Thyroid gland (tissue), 4 donors: ENCODE measurements at regions not wholly inside any gene's neighbourhood (a gene's known extent, or its start where the extent isn't known, plus 50 kb on each side); places are given as distances from the start of the nearest gene placed in this dataset.

Experiments
- POLR2A ChIP-seq, 2 donors: fragments of 450-650 bp; IDR thresholded peaks; one replicate each; pipeline ENCODE4 v1.6.1; 2017; ENCODE audit warnings: antibody characterized with exemption in 2 of 2, mild to moderate bottlenecking in 2 of 2, moderate library complexity in 1 of 2
- TF ChIP-seq, protein P1 (sequence below), 6 experiments: fragments of 200-600 bp in 3 of 6; fragments of 450-650 bp in 3 of 6; sonication (generic) in 3 of 6; IDR thresholded peaks; one replicate each; pipeline ENCODE4 v1.5.1; 2016 to 2019; ENCODE audit warnings: antibody characterized with exemption in 6 of 6, mild to moderate bottlenecking in 2 of 6, inconsistent platforms in 1 of 6, moderate library complexity in 1 of 6

DNA sequence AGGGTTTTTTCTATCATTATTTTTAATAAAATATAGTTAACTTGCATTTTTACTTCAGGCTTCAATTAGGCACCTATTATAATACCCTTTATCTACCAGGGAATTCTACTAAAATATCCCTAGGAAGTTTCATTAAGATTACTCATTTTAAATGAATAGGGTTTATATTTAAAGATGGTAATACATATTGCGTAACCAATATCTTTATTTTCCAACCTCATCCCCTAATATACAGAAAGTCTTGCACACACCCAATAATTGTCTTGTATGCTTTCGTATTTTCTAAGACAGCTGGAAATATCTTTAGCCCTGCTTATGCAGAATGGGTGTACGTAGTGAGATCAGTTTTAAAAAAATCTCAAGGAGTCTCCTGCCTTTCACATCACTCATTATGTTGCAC, 1186.8 kb downstream of the TECRL start:
- TF ChIP-seq, protein P1, sequence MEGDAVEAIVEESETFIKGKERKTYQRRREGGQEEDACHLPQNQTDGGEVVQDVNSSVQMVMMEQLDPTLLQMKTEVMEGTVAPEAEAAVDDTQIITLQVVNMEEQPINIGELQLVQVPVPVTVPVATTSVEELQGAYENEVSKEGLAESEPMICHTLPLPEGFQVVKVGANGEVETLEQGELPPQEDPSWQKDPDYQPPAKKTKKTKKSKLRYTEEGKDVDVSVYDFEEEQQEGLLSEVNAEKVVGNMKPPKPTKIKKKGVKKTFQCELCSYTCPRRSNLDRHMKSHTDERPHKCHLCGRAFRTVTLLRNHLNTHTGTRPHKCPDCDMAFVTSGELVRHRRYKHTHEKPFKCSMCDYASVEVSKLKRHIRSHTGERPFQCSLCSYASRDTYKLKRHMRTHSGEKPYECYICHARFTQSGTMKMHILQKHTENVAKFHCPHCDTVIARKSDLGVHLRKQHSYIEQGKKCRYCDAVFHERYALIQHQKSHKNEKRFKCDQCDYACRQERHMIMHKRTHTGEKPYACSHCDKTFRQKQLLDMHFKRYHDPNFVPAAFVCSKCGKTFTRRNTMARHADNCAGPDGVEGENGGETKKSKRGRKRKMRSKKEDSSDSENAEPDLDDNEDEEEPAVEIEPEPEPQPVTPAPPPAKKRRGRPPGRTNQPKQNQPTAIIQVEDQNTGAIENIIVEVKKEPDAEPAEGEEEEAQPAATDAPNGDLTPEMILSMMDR (IDR thresholded peaks at IDR 0.05): no peak
- TF ChIP-seq POLR2A (IDR thresholded peaks at IDR 0.05): no peak
